ENCODE measurements at regions not wholly inside any gene's neighbourhood (a gene's known extent, or its start where the extent isn't known, plus 50 kb on each side); places are given as distances from the start of the nearest gene placed in this dataset.
A peak's percentile ranks its signal among the peaks of the same experiment; 100 is the strongest.

DNA sequence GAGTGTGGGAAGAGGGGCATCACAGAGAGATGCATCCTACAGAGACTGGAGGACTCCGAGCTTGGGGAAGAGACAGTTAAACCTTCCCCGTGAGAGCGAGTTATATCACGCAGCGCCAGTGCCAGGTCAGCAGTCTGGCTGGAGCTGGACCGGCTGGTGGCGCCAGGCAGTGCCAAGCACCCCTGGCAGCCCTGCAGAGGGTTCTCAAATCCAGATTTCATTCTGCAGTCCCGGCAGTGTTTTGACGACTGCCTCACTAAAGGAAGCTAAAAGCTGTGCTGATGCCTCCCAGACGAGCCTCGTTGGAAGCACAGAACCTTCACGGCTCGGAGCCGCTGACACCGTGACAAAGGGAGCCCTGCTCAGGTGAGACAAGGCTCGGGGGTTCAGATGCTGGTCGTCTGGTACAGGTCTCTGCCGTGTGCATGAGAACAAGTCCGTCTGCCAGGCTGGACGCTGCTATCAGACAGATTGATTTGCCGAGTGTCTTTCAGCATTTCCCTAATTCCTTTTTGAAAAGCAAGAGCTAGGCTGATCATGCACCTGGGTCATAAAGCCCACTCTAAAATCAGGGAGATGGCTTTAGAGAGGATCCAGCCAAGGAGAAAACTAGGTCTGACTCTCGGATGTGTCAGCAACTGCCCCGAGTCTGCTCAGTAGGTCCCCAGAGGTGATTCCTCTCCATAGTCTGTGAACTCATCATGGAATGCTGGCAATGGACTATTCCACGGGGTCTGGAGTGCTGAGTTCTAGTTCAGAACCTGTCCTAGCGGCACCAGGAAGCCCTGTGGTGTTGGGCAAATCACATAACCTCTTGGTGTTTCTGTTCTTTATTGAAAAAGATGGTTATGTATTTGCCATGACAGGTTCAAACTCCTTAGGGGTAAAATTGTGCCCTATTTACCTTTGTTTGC, 240.6 kb downstream of the SOX11 start:
- no peaks in the 10 kb centered on the region for H3K79me1 ChIP-seq (ENCODE audit: low read depth, low read length)
- H3K14ac ChIP-seq (ENCODE audit: insufficient read length) = no peak overlapping the region
- no peak overlapping the region for H2BK12ac ChIP-seq (ENCODE audit: low read depth, low read length)
- no peaks in the 10 kb centered on the region for H4K20me1 ChIP-seq (replicated peaks in 1 of 2; ENCODE audit: control insufficient read depth in 1 of 2, insufficient read depth in 2 of 2, low read length in 2 of 2)
- H3K79me2 ChIP-seq (ENCODE audit: control insufficient read depth in 1 of 2, insufficient read depth in 2 of 2, low read length in 2 of 2) = no peaks in the 10 kb centered on the region
- 0 out of 4 replicates have a peak, but pooled peaks cover 2% of the 10 kb centered on the region in 2 experiments for H3K9me3 ChIP-seq (ENCODE audit: insufficient read depth in 2 of 2, low read depth in 1 of 2, low read length in 1 of 2)
- no peak overlapping the region; the same call in 1 of the 2 replicates for H2AFZ ChIP-seq (ENCODE audit: low read length)
- H2BK5ac ChIP-seq (ENCODE audit: low read depth, low read length) = no peak overlapping the region
- H3K27me3 ChIP-seq (replicated peaks in 1 of 4; ENCODE audit: control insufficient read depth in 3 of 4, extremely low read depth in 1 of 4, insufficient read depth in 3 of 4, low read length in 3 of 4) = no peaks in the 10 kb centered on the region; a peak in 1 of 7 replicates
- no peak overlapping the region for H3K4me3 ChIP-seq (ENCODE audit: extremely low read depth in 1 of 4, insufficient read depth in 2 of 4, low read depth in 3 of 4, low read length in 4 of 4)
- no peaks in the 10 kb centered on the region; a peak in 3 of 7 replicates for H3K4me1 ChIP-seq (replicated peaks in 1 of 4; ENCODE audit: control insufficient read depth in 3 of 4, insufficient read depth in 4 of 4, low read length in 3 of 4)
- no peak overlapping the region for H2BK120ac ChIP-seq (replicated peaks; ENCODE audit: low read depth, low read length)
- no peak overlapping the region for H3K18ac ChIP-seq (ENCODE audit: extremely low read depth, low read length)
- no peak overlapping the region for H2BK15ac ChIP-seq (ENCODE audit: low read length)
- TF ChIP-seq POLR2AphosphoS5 (IDR thresholded peaks at IDR 0.05; ENCODE audit: low read depth, low read length) = no peak
- no peak for TF ChIP-seq BCL11A (IDR thresholded peaks at IDR 0.05; ENCODE audit: low read depth in 2 of 2, low read length in 2 of 2)
- no peak for TF ChIP-seq TCF12 (IDR thresholded peaks at IDR 0.05; ENCODE audit: low read depth, low read length)
- TF ChIP-seq RAD21 (IDR thresholded peaks at IDR 0.05 in 1 of 2, conservative IDR thresholded peaks at IDR 0.05 in 1 of 2; ENCODE audit: low read depth in 2 of 2, low read length in 2 of 2) = peak in 1 of 2 experiments; percentile 17; a peak in 1 of 4 replicates
- H3K23me2 ChIP-seq (ENCODE audit: low read depth, low read length) = no peaks in the 10 kb centered on the region
- H2BK20ac ChIP-seq (ENCODE audit: low read length) = no peak overlapping the region
- 91% methylated on average over 25 of the region's 25 CpGs; no CpG with 5 or more reads in 1 of the 2 experiments for WGBS, 2 experiments (ENCODE audit: extremely low coverage in 1 of 2, insufficient coverage in 1 of 2, insufficient read length in 1 of 2, insufficient replicate concordance in 2 of 2, low coverage in 1 of 2, low lambda C conversion rate in 2 of 2, missing lambda C conversion rate in 1 of 2)
- no peak overlapping the region for H3K56ac ChIP-seq (replicated peaks; ENCODE audit: insufficient read length, low read depth, low read length)
- H2AK5ac ChIP-seq (ENCODE audit: low read depth, low read length) = no peak overlapping the region
- H3K36me3 ChIP-seq (ENCODE audit: control insufficient read depth in 2 of 4, insufficient read depth in 4 of 4, low read length in 3 of 4) = no peaks in the 10 kb centered on the region
- ChIA-PET CTCF (ENCODE audit: partially characterized antibody) (no interaction called here), POLR2A (ENCODE audit: partially characterized antibody) (interaction anchor here (0.6 kb wide), 1 partner anchor 11 kb away, joined by 3 read pairs; no protein-coding TSS in a partner anchor)
- FAIRE-seq = no peak
- no peak overlapping the region; the same call in 1 of the 2 replicates for H4K8ac ChIP-seq (ENCODE audit: extremely low read depth, insufficient read depth, low read length)
- H3K27ac ChIP-seq (ENCODE audit: low read depth, low read length) = no peak overlapping the region
- H4K5ac ChIP-seq (ENCODE audit: insufficient read length, low read depth, low read length) = no peak overlapping the region
- no peak overlapping the region for H3K4ac ChIP-seq (replicated peaks; ENCODE audit: insufficient read length, low read depth, low read length)
- no peak overlapping the region for H3K23ac ChIP-seq (ENCODE audit: insufficient read length)
- H3K9ac ChIP-seq (replicated peaks in 1 of 4; ENCODE audit: extremely low read depth in 1 of 4, low read depth in 3 of 4, low read length in 3 of 4) = no peak overlapping the region
- DNase-seq (ENCODE audit: low read depth in 1 of 2, low spot score in 2 of 2) = no peak
- no peak overlapping the region for H4K91ac ChIP-seq (replicated peaks; ENCODE audit: insufficient read length, low read length)
- H3K4me2 ChIP-seq (ENCODE audit: insufficient read depth in 1 of 2, low read depth in 2 of 2, low read length in 2 of 2) = no peak overlapping the region

Data from H1 (cell line).